Spinal cord (tissue), 9 donors: ENCODE measurements at regions not wholly inside any gene's neighbourhood (a gene's known extent, or its start where the extent isn't known, plus 50 kb on each side); places are given as distances from the start of the nearest gene placed in this dataset.

Source experiments
- DNase-seq, 6 donors: peaks; one replicate each; pipeline versions ENCODE4 v3.0.0 to v3.0.0-alpha.2; 2013 to 2015; ENCODE audit warnings: low spot score in 6 of 6, low read depth in 4 of 6
- H3K27ac ChIP-seq: one replicate; pipeline ENCODE4 v1.5.1; 2013; ENCODE audit warnings: low read depth, low read length, control low read depth
- H3K27me3 ChIP-seq: one replicate; pipeline ENCODE4 v1.6.1; 2013; ENCODE audit warnings: low read length; ENCODE audit not compliant: control insufficient read depth, insufficient read depth
- H3K36me3 ChIP-seq: one replicate; pipeline ENCODE4 v1.6.1; 2013; ENCODE audit warnings: low read length; ENCODE audit not compliant: control insufficient read depth, insufficient read depth
- H3K4me1 ChIP-seq: one replicate; pipeline ENCODE4 v1.6.1; 2013; ENCODE audit warnings: low read length; ENCODE audit not compliant: control insufficient read depth, insufficient read depth
- H3K4me3 ChIP-seq: one replicate; pipeline ENCODE4 v1.5.1; 2013; ENCODE audit warnings: low read depth, low read length, control low read depth
- H3K9me3 ChIP-seq: one replicate; pipeline ENCODE4 v1.6.1; 2013; ENCODE audit warnings: low read length; ENCODE audit not compliant: control insufficient read depth, insufficient read depth
- WGBS: methylation state at CpG from one replicate; pipeline ENCODE4 v1.1.5; 2013; ENCODE audit warnings: missing lambda C conversion rate; ENCODE audit not compliant: insufficient coverage; 5-methylcytosine and 5-hydroxymethylcytosine counted together
- donor health status: healthy.

GRCh38 chr9:18182636-18183035, 291.3 kb upstream of the ADAMTSL1 start:
- Histone ChIP-seq H3K27me3 (no peaks in the 10 kb centered on the region), H3K27ac (no peak overlapping the region), H3K9me3 (no peaks in the 10 kb centered on the region), H3K4me1 (no peaks in the 10 kb centered on the region), H3K4me3 (no peak overlapping the region), H3K36me3 (no peaks in the 10 kb centered on the region)
- no peak for DNase-seq
- no CpG with 5 or more reads among the region's 3 CpGs for WGBS

- H3K36me3 ChIP-seq: no peaks in the 10 kb centered on the region
These were observed 290.0 kb upstream of the ADAMTSL1 start for GRCh38 chr9:18183974-18184373.

GRCh38 chr9:18184401-18184800, 289.6 kb upstream of the ADAMTSL1 start:
- no CpG with 5 or more reads among the region's 4 CpGs for WGBS
- no peak overlapping the region for H3K27ac ChIP-seq
- no peaks in the 10 kb centered on the region for H3K36me3 ChIP-seq
- no peak overlapping the region for H3K4me3 ChIP-seq
- H3K9me3 ChIP-seq: no peaks in the 10 kb centered on the region
- H3K27me3 ChIP-seq: no peaks in the 10 kb centered on the region
- H3K4me1 ChIP-seq: no peaks in the 10 kb centered on the region
- DNase-seq: peak in 3 of 6 donors; percentile 9 to 26 (median 15)

More at GRCh38 chr9:18183974-18184373, 290.0 kb upstream of the ADAMTSL1 start:
- Histone ChIP-seq H3K4me3 (no peak overlapping the region), H3K27me3 (no peaks in the 10 kb centered on the region), H3K27ac (no peak overlapping the region), H3K4me1 (no peaks in the 10 kb centered on the region), H3K9me3 (no peaks in the 10 kb centered on the region)
- WGBS: no CpG with 5 or more reads among the region's 3 CpGs
- DNase-seq: no peak

- H3K27ac ChIP-seq: no peak overlapping the region
- no peaks in the 10 kb centered on the region for H3K4me1 ChIP-seq
- no peak overlapping the region for H3K4me3 ChIP-seq
- WGBS: no CpG with 5 or more reads among the region's 2 CpGs
- no peaks in the 10 kb centered on the region for H3K9me3 ChIP-seq
- no peaks in the 10 kb centered on the region for H3K36me3 ChIP-seq
- no peak for DNase-seq
- H3K27me3 ChIP-seq: no peaks in the 10 kb centered on the region
These were observed 288.8 kb upstream of the ADAMTSL1 start for GRCh38 chr9:18185196-18185595.

- no peaks in the 10 kb centered on the region for H3K36me3 ChIP-seq
- no peaks in the 10 kb centered on the region for H3K27me3 ChIP-seq
- peaks cover 4% of the 10 kb centered on the region for H3K4me1 ChIP-seq
- H3K27ac ChIP-seq: no peak overlapping the region
- no peaks in the 10 kb centered on the region for H3K9me3 ChIP-seq
- 20% methylated on average over 1 of the region's 4 CpGs for WGBS
- H3K4me3 ChIP-seq: no peak overlapping the region
- peak in 3 of 6 donors; percentile 19 to 88 (median 20) for DNase-seq
These were observed 285.0 kb upstream of the ADAMTSL1 start for GRCh38 chr9:18188971-18189370.

GRCh38 chr9:18189871-18190670, 283.9 kb upstream of the ADAMTSL1 start:
- Histone ChIP-seq H3K36me3 (no peaks in the 10 kb centered on the region), H3K27me3 (no peaks in the 10 kb centered on the region), H3K27ac (peak overlapping the region; percentile 19), H3K4me3 (no peak overlapping the region), H3K9me3 (no peaks in the 10 kb centered on the region), H3K4me1 (peaks cover 4% of the 10 kb centered on the region)
- DNase-seq: peak in 2 of 6 donors; percentile 41 to 47
- no CpG with 5 or more reads among the region's 3 CpGs for WGBS

GRCh38 chr9:18190671-18191374, 283.1 kb upstream of the ADAMTSL1 start:
- DNase-seq: no peak
- Histone ChIP-seq H3K9me3 (no peaks in the 10 kb centered on the region), H3K27me3 (no peaks in the 10 kb centered on the region), H3K27ac (no peak overlapping the region), H3K4me3 (no peak overlapping the region), H3K4me1 (peaks cover 4% of the 10 kb centered on the region), H3K36me3 (no peaks in the 10 kb centered on the region)
- WGBS: no CpG with 5 or more reads among the region's 4 CpGs

- no peaks in the 10 kb centered on the region for H3K27me3 ChIP-seq
- H3K9me3 ChIP-seq: no peaks in the 10 kb centered on the region
- H3K4me1 ChIP-seq: peaks cover 4% of the 10 kb centered on the region
- H3K4me3 ChIP-seq: no peak overlapping the region
- DNase-seq: no peak
- no peaks in the 10 kb centered on the region for H3K36me3 ChIP-seq
- 69% methylated on average over 2 of the region's 3 CpGs for WGBS
- H3K27ac ChIP-seq: no peak overlapping the region
These were observed 279.6 kb upstream of the ADAMTSL1 start for GRCh38 chr9:18194316-18194715.

GRCh38 chr9:18195223-18195622, 278.7 kb upstream of the ADAMTSL1 start:
- no peak overlapping the region for H3K4me3 ChIP-seq
- no peaks in the 10 kb centered on the region for H3K36me3 ChIP-seq
- H3K4me1 ChIP-seq: peaks cover 4% of the 10 kb centered on the region
- H3K9me3 ChIP-seq: no peaks in the 10 kb centered on the region
- no peak overlapping the region for H3K27ac ChIP-seq
- H3K27me3 ChIP-seq: no peaks in the 10 kb centered on the region
- WGBS: 92% methylated on average over 1 of the region's 3 CpGs
- no peak for DNase-seq

GRCh38 chr9:18202924-18203323, 271.0 kb upstream of the ADAMTSL1 start:
- no peak overlapping the region for H3K27ac ChIP-seq
- no peaks in the 10 kb centered on the region for H3K4me1 ChIP-seq
- H3K9me3 ChIP-seq: no peaks in the 10 kb centered on the region
- H3K27me3 ChIP-seq: no peaks in the 10 kb centered on the region
- H3K36me3 ChIP-seq: no peaks in the 10 kb centered on the region
- DNase-seq: no peak
- WGBS: 79% methylated on average over 2 of the region's 4 CpGs
- H3K4me3 ChIP-seq: no peak overlapping the region
